ENCODE measurements at regions not wholly inside any gene's neighbourhood (a gene's known extent, or its start where the extent isn't known, plus 50 kb on each side); places are given as distances from the start of the nearest gene placed in this dataset.

GRCh38 chr13:94827566-94827965, 115.2 kb upstream of the SOX21 start:
- TF ChIP-seq YY1 (IDR thresholded peaks at IDR 0.05; ENCODE audit: insufficient read depth, insufficient read length): no peak
- no peak for TF ChIP-seq ZNF274 (IDR thresholded peaks at IDR 0.05; ENCODE audit: low read depth, low read length)

Measured in NT2/D1 (cell line).